Putamen (tissue), 1 donor: ENCODE measurements at regions not wholly inside any gene's neighbourhood (a gene's known extent, or its start where the extent isn't known, plus 50 kb on each side); places are given as distances from the start of the nearest gene placed in this dataset.
"Not testable (repeated sequence)": the region's sequence is repeated elsewhere in the genome, so short reads cannot be mapped to it uniquely, and the experiment has no call there.

Source experiments
- DNase-seq: peaks from one replicate; pipeline ENCODE4 v3.0.0-alpha.2; 2016; ENCODE audit warnings: low spot score

GRCh38 chr5:10126900-10127299 lies 122.8 kb downstream of the ATPSCKMT start:
- DNase-seq, result no peak

- no peak for DNase-seq
Measured at GRCh38 chr5:10125116-10125515, 124.6 kb downstream of the ATPSCKMT start.

- DNase-seq, result peak; percentile 96
Measured at GRCh38 chr5:10124287-10124686, 125.4 kb downstream of the ATPSCKMT start.

GRCh38 chr5:10123254-10123989 lies 126.3 kb downstream of the ATPSCKMT start:
- no peak for DNase-seq

- DNase-seq, result no peak
Measured at GRCh38 chr5:10122076-10122726, 127.5 kb downstream of the ATPSCKMT start.

- no peak for DNase-seq
Measured at GRCh38 chr5:10120934-10121333, 128.8 kb downstream of the ATPSCKMT start.

GRCh38 chr5:10118150-10118549 lies 131.5 kb downstream of the ATPSCKMT start:
- DNase-seq, result no peak

- DNase-seq, result no peak
Measured at GRCh38 chr5:10116594-10116993, 133.1 kb downstream of the ATPSCKMT start.

GRCh38 chr5:10115669-10116068 lies 134.0 kb downstream of the ATPSCKMT start:
- DNase-seq, result no peak

- peak; percentile 22 for DNase-seq
Measured at GRCh38 chr5:10111571-10111970, 138.1 kb downstream of the ATPSCKMT start.

GRCh38 chr5:10110228-10110627 lies 139.5 kb downstream of the ATPSCKMT start:
- no peak for DNase-seq

- no peak for DNase-seq
Measured at GRCh38 chr5:10109299-10109698, 140.4 kb downstream of the ATPSCKMT start.

- DNase-seq, result no peak
Measured at GRCh38 chr5:10106806-10107205, 142.9 kb downstream of the ATPSCKMT start.

GRCh38 chr5:10106285-10106684 lies 143.4 kb downstream of the ATPSCKMT start:
- no peak for DNase-seq

GRCh38 chr5:10102706-10103497 lies 146.8 kb downstream of the ATPSCKMT start:
- no peak for DNase-seq

GRCh38 chr5:10102235-10102634 lies 147.5 kb downstream of the ATPSCKMT start:
- DNase-seq, result not testable (repeated sequence)

GRCh38 chr5:10099548-10099947 lies 150.1 kb downstream of the ATPSCKMT start:
- no peak for DNase-seq

- DNase-seq, result no peak
Measured at GRCh38 chr5:10091701-10092100, 158.0 kb downstream of the ATPSCKMT start.

- DNase-seq, result no peak
Measured at GRCh38 chr5:10090074-10090473, 159.6 kb downstream of the ATPSCKMT start.

GRCh38 chr5:10085185-10085584 lies 164.5 kb downstream of the ATPSCKMT start:
- no peak for DNase-seq

- DNase-seq, result no peak
Measured at GRCh38 chr5:10081584-10081983, 168.1 kb downstream of the ATPSCKMT start.

GRCh38 chr5:10077791-10078545 lies 171.7 kb downstream of the ATPSCKMT start:
- no peak for DNase-seq
